Keratinocyte (primary cell): ENCODE measurements at regions not wholly inside any gene's neighbourhood (a gene's known extent, or its start where the extent isn't known, plus 50 kb on each side); places are given as distances from the start of the nearest gene placed in this dataset.

Source experiments
- DNase-seq: peaks from one replicate; pipeline ENCODE4 v3.0.0-alpha.2; 2011; ENCODE audit warnings: low read depth, missing footprints, low spot score
- FAIRE-seq: peaks from 2 replicates; lab custom pipeline; 2011; peaks lifted over from hg19 to GRCh38; lab: Jason Lieb, UNC
- H2AFZ ChIP-seq: 2 replicates; pipeline ENCODE4 v1.6.0; 2012; ENCODE audit warnings: low read length, control low read depth, inconsistent platforms; ENCODE audit not compliant: control insufficient read depth
- H3K27ac ChIP-seq: 2 replicates; pipeline ENCODE4 v1.5.1; 2011; ENCODE audit warnings: low read length; ENCODE audit not compliant: control insufficient read depth, insufficient read depth
- H3K27me3 ChIP-seq: 3 replicates; pipeline ENCODE4 v1.6.0; 2011; ENCODE audit warnings: low read length; ENCODE audit not compliant: control insufficient read depth, insufficient read depth; ENCODE audit errors: extremely low read depth
- H3K36me3 ChIP-seq, 2 experiments: 2 replicates in 1 of 2; 3 replicates in 1 of 2; pipeline ENCODE4 v1.5.1; 2011; ENCODE audit warnings: low read length in 2 of 2, mild to moderate bottlenecking in 1 of 2; ENCODE audit not compliant: control insufficient read depth in 2 of 2, insufficient read depth in 2 of 2; ENCODE audit errors: extremely low read depth in 1 of 2
- H3K4me1 ChIP-seq: 3 replicates; pipeline ENCODE4 v1.5.1; 2011; ENCODE audit warnings: low read length; ENCODE audit not compliant: control insufficient read depth, insufficient read depth; ENCODE audit errors: extremely low read depth
- H3K4me2 ChIP-seq: 3 replicates; pipeline ENCODE4 v1.6.0; 2011; ENCODE audit warnings: low read depth, low read length; ENCODE audit not compliant: control insufficient read depth, insufficient read depth; ENCODE audit errors: extremely low read depth
- H3K4me3 ChIP-seq, 3 experiments: fragments of 200-600 bp in 1 of 3; sonication (generic) in 1 of 3; 2 replicates in 2 of 3; 3 replicates in 1 of 3; pipeline ENCODE4 v1.5.1; 2011 to 2016; ENCODE audit warnings: low read length in 3 of 3, mild to moderate bottlenecking in 3 of 3, control low read depth in 2 of 3, inconsistent platforms in 1 of 3, low read depth in 1 of 3, mixed read lengths in 1 of 3, mixed run types in 1 of 3, moderate library complexity in 1 of 3; ENCODE audit not compliant: control insufficient read depth in 2 of 3, insufficient read depth in 2 of 3; ENCODE audit errors: extremely low read depth in 1 of 3
- H3K79me2 ChIP-seq: 2 replicates; pipeline ENCODE4 v1.6.0; 2012; ENCODE audit warnings: low read length; ENCODE audit not compliant: control insufficient read depth, insufficient read depth
- H3K9ac ChIP-seq: 3 replicates; pipeline ENCODE4 v1.6.0; 2011; ENCODE audit warnings: low read length; ENCODE audit not compliant: control insufficient read depth, insufficient read depth; ENCODE audit errors: extremely low read depth
- H3K9me1 ChIP-seq: 3 replicates; pipeline ENCODE4 v1.6.0; 2011; ENCODE audit warnings: low read length; ENCODE audit not compliant: control insufficient read depth, insufficient read depth; ENCODE audit errors: extremely low read depth
- H3K9me3 ChIP-seq: 2 replicates; pipeline ENCODE4 v1.5.1; 2012; ENCODE audit warnings: low read depth, low read length; ENCODE audit not compliant: control insufficient read depth
- H4K20me1 ChIP-seq: 3 replicates; pipeline ENCODE4 v1.6.0; 2011; ENCODE audit warnings: low read length; ENCODE audit not compliant: control insufficient read depth, insufficient read depth; ENCODE audit errors: extremely low read depth
- EZH2 ChIP-seq: IDR thresholded peaks from one replicate; pipeline ENCODE4 v1.6.1; 2012; ENCODE audit warnings: inconsistent platforms, mild to moderate bottlenecking, low read length, moderate library complexity
- dilution Hi-C: fragments of 300-500 bp; cut with MboI; formaldehyde crosslinking; loops from one replicate; pipeline ENCODE4 v1.7.0; 2020; ENCODE audit warnings: low sequenced_read_pairs; ENCODE audit not compliant: extremely low pct_ligation_motif_present
- TF ChIP-seq, protein P1 (sequence below), 3 experiments: IDR thresholded peaks in 1 of 3; conservative IDR thresholded peaks in 1 of 3; optimal IDR thresholded peaks in 1 of 3; 2 replicates in 2 of 3; 3 replicates in 1 of 3; pipeline versions ENCODE3 to v1.5.1; 2011; ENCODE audit warnings: low read length in 3 of 3, mild to moderate bottlenecking in 3 of 3, moderate library complexity in 2 of 3, control low read depth in 1 of 3, inconsistent platforms in 1 of 3; ENCODE audit not compliant: insufficient read depth in 2 of 3; ENCODE audit errors: extremely low read depth in 1 of 3

DNA sequence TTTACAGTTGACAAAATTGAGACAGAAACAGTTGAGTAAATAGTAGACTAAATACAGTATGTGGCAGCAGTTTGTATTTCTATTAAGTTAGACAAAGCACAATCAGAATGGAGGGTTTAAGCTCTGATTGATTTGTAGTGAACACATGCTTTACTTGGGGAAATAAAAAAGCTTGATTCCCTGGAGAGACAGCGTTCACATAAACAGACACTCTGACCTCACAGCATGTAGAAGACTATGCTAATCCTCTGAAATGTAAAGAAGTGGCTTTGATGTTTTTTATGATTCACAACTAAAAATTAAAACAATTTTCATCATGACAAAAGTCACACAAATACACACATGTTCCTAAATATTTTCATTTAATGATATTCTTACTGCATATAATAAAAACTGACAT lies 126.9 kb upstream of the FAM83B start:
- FAIRE-seq (no peak), DNase-seq (no peak)
- H3K9me1 ChIP-seq, result no peaks in the 10 kb centered on the region
- H3K27me3 ChIP-seq, result no peaks in the 10 kb centered on the region
- no peak overlapping the region for H3K27ac ChIP-seq
- H3K4me1 ChIP-seq, result peaks cover 18% of the 10 kb centered on the region
- TF ChIP-seq, protein P1, sequence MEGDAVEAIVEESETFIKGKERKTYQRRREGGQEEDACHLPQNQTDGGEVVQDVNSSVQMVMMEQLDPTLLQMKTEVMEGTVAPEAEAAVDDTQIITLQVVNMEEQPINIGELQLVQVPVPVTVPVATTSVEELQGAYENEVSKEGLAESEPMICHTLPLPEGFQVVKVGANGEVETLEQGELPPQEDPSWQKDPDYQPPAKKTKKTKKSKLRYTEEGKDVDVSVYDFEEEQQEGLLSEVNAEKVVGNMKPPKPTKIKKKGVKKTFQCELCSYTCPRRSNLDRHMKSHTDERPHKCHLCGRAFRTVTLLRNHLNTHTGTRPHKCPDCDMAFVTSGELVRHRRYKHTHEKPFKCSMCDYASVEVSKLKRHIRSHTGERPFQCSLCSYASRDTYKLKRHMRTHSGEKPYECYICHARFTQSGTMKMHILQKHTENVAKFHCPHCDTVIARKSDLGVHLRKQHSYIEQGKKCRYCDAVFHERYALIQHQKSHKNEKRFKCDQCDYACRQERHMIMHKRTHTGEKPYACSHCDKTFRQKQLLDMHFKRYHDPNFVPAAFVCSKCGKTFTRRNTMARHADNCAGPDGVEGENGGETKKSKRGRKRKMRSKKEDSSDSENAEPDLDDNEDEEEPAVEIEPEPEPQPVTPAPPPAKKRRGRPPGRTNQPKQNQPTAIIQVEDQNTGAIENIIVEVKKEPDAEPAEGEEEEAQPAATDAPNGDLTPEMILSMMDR (optimal IDR thresholded peaks at IDR 0.05 in 1 of 3, IDR thresholded peaks at IDR 0.05 in 1 of 3, conservative IDR thresholded peaks at IDR 0.05 in 1 of 3; ENCODE audit: extremely low read depth in 1 of 3, insufficient read depth in 2 of 3, low read length in 3 of 3), result no peak
- no peak for TF ChIP-seq EZH2
- no peak overlapping the region for H2AFZ ChIP-seq
- H3K4me2 ChIP-seq, result no peak overlapping the region
- no peaks in the 10 kb centered on the region for H3K79me2 ChIP-seq
- no peaks in the 10 kb centered on the region for H4K20me1 ChIP-seq
- no peaks in the 10 kb centered on the region for H3K9me3 ChIP-seq
- H3K4me3 ChIP-seq, result no peak overlapping the region
- no peak overlapping the region for H3K9ac ChIP-seq
- no peaks in the 10 kb centered on the region for H3K36me3 ChIP-seq
- dilution Hi-C loops, result no loop called here

DNA sequence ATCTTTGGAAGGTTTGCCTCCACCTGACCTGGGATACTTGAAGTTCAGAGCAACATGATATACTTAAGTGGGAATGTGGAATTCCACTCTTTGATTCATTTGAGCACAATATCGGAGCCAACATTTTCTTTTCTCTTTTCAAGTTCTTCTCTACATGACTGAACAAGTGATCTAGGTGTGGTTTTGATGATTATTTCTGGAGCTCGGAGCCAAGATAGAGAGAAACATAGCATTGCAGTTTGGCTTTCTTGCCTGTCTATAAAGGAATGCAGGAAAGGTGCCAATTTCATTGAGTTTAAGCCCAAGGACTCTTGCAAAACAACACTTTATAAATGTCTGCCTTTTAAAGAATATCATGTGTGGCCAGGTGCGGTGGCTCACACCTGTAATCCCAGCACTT lies 124.2 kb upstream of the FAM83B start:
- no peak for TF ChIP-seq EZH2
- TF ChIP-seq, protein P1 (optimal IDR thresholded peaks at IDR 0.05 in 1 of 3, IDR thresholded peaks at IDR 0.05 in 1 of 3, conservative IDR thresholded peaks at IDR 0.05 in 1 of 3; ENCODE audit: extremely low read depth in 1 of 3, insufficient read depth in 2 of 3, low read length in 3 of 3), result no peak
- H3K4me1 ChIP-seq, result peaks cover 18% of the 10 kb centered on the region
- no peaks in the 10 kb centered on the region for H3K79me2 ChIP-seq
- H3K9me3 ChIP-seq, result no peaks in the 10 kb centered on the region
- peak overlapping the region; percentile 39 for H3K4me2 ChIP-seq
- no peaks in the 10 kb centered on the region for H4K20me1 ChIP-seq
- H3K4me3 ChIP-seq, result no peak overlapping the region
- dilution Hi-C loops, result no loop called here
- H3K27ac ChIP-seq, result peak overlapping the region; percentile 28
- H3K9ac ChIP-seq, result no peak overlapping the region
- no peaks in the 10 kb centered on the region for H3K9me1 ChIP-seq
- no peaks in the 10 kb centered on the region for H3K27me3 ChIP-seq
- H2AFZ ChIP-seq, result peak overlapping the region; percentile 30
- FAIRE-seq (peak; percentile 93), DNase-seq (peak; percentile 40)
- H3K36me3 ChIP-seq, result no peaks in the 10 kb centered on the region
